Effector memory CD8-positive, alpha-beta T cell (primary cell): ENCODE measurements at regions not wholly inside any gene's neighbourhood (a gene's known extent, or its start where the extent isn't known, plus 50 kb on each side); places are given as distances from the start of the nearest gene placed in this dataset.
"Not testable (repeated sequence)": the region's sequence is repeated elsewhere in the genome, so short reads cannot be mapped to it uniquely, and the experiment has no call there.

ENCODE experiments used
- ATAC-seq: fragments of 150-1000 bp; cut with Tn5 transposase; replicated peaks from 2 replicates; pipeline ENCODE4 v1.10.0; 2021; ENCODE audit warnings: mild to moderate bottlenecking, moderate library complexity
- DNase-seq, 3 experiments: peaks; one replicate each; pipeline ENCODE4 v3.0.0; 2021
- H3K27ac Mint-ChIP-seq, 2 donors: one replicate each; pipeline ENCODE4 v1.8.0; 2022; ENCODE audit warnings: mild to moderate bottlenecking in 2 of 2, mixed read lengths in 2 of 2, moderate library complexity in 2 of 2
- H3K27me3 Mint-ChIP-seq, 2 donors: one replicate each; pipeline ENCODE4 v1.8.0; 2022; ENCODE audit warnings: mixed read lengths in 2 of 2
- H3K36me3 Mint-ChIP-seq: one replicate; pipeline ENCODE4 v1.8.0; 2022; ENCODE audit warnings: mild to moderate bottlenecking, moderate library complexity, mixed read lengths; ENCODE audit not compliant: insufficient read depth
- H3K4me1 Mint-ChIP-seq, 2 donors: one replicate each; pipeline ENCODE4 v1.8.0; 2022; ENCODE audit warnings: low read depth in 2 of 2, mixed read lengths in 2 of 2
- H3K4me3 Mint-ChIP-seq, 2 donors: one replicate each; pipeline ENCODE4 v1.8.0; 2022; ENCODE audit warnings: mild to moderate bottlenecking in 2 of 2, mixed read lengths in 2 of 2, moderate library complexity in 2 of 2
- H3K9me3 Mint-ChIP-seq, 2 donors: one replicate each; pipeline ENCODE4 v1.8.0; 2022; ENCODE audit warnings: mixed read lengths in 2 of 2

GRCh38 chr10:25869067-25869591 lies 64.9 kb upstream of the MYO3A start:
- Mint-ChIP-seq H3K9me3 (peaks cover 3 to 7% of the 10 kb centered on the region in 2 donors), H3K27me3 (no peaks in the 10 kb centered on the region), H3K27ac (no peak overlapping the region), H3K4me1 (no peaks in the 10 kb centered on the region), H3K4me3 (no peak overlapping the region), H3K36me3 (no peaks in the 10 kb centered on the region)
- ATAC-seq (no peak), DNase-seq (no peak)

- Mint-ChIP-seq H3K27me3 (no peaks in the 10 kb centered on the region), H3K4me3 (no peak overlapping the region), H3K9me3 (peaks cover 0 to 2% of the 10 kb centered on the region in 2 donors), H3K4me1 (no peaks in the 10 kb centered on the region), H3K27ac (no peak overlapping the region), H3K36me3 (no peaks in the 10 kb centered on the region)
- no peak for DNase-seq
- ATAC-seq, result no peak
Observed at GRCh38 chr10:25869609-25870008, 64.4 kb upstream of the MYO3A start.

GRCh38 chr10:25874402-25874801 lies 59.6 kb upstream of the MYO3A start:
- H3K4me1 Mint-ChIP-seq, H3K27ac Mint-ChIP-seq, H3K36me3 Mint-ChIP-seq, ATAC-seq, H3K4me3 Mint-ChIP-seq, DNase-seq, H3K9me3 Mint-ChIP-seq, H3K27me3 Mint-ChIP-seq: not testable (repeated sequence)

GRCh38 chr10:25875556-25876165 lies 58.4 kb upstream of the MYO3A start:
- H3K4me1 Mint-ChIP-seq, result no peaks in the 10 kb centered on the region
- no peak overlapping the region for H3K27ac Mint-ChIP-seq
- no peak overlapping the region for H3K4me3 Mint-ChIP-seq
- no peaks in the 10 kb centered on the region for H3K9me3 Mint-ChIP-seq
- H3K27me3 Mint-ChIP-seq, result no peaks in the 10 kb centered on the region
- peak; percentile 24 to 32 (median 31) for DNase-seq
- H3K36me3 Mint-ChIP-seq, result no peaks in the 10 kb centered on the region
- ATAC-seq, result peak; percentile 49

GRCh38 chr10:25877296-25877695 lies 56.7 kb upstream of the MYO3A start:
- Mint-ChIP-seq H3K4me1 (no peaks in the 10 kb centered on the region), H3K36me3 (no peaks in the 10 kb centered on the region), H3K4me3 (no peak overlapping the region), H3K27ac (no peak overlapping the region), H3K27me3 (no peaks in the 10 kb centered on the region), H3K9me3 (peaks cover 0 to 5% of the 10 kb centered on the region in 2 donors)
- ATAC-seq, result no peak
- no peak for DNase-seq
